T47D (cell line): ENCODE measurements at regions not wholly inside any gene's neighbourhood (a gene's known extent, or its start where the extent isn't known, plus 50 kb on each side); places are given as distances from the start of the nearest gene placed in this dataset.

ENCODE experiments used
- DNase-seq, 2 experiments: peaks; one replicate each; pipeline versions ENCODE4 v3.0.0 to v3.0.0-alpha.2; 2011 to 2012; ENCODE audit warnings: low read depth in 1 of 2, low spot score in 1 of 2
- JUND ChIP-seq: IDR thresholded peaks from 2 replicates; pipeline ENCODE4 v1.6.1; 2012; ENCODE audit warnings: low read depth
- in situ Hi-C: cut with HindIII; loops from 2 replicates; pipeline ENCODE4 v1.10.0; 2016; ENCODE audit warnings: low sequenced_read_pairs, low pct_unique_long_range_greater_than_20kb

DNA sequence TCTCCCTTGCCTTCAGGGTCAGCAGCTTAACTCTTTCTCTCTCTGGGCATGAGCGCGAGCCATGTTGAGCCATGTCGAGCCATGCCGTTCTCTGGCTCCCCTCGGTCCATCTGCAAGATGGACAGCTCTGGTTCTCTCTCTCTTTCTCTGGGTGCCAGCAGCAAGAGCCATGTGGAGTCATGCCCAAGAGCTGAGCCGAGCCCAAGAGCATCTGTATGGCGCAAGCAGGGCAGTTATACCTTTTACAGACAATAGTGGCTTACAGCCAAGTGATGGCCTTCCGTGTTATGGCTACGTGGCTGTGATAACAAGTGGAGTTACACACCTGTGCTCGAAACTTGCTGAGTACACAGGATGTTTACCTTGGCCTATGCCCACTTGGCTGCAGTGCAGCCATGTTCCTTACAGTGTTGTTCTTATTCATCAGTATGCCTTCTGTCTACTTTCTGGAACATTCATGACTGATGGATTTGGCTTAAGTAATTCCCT is 327.7 kb downstream of the GLRX3 start:
- in situ Hi-C loops: no loop called here
- no peak for DNase-seq
- TF ChIP-seq JUND: no peak

DNA sequence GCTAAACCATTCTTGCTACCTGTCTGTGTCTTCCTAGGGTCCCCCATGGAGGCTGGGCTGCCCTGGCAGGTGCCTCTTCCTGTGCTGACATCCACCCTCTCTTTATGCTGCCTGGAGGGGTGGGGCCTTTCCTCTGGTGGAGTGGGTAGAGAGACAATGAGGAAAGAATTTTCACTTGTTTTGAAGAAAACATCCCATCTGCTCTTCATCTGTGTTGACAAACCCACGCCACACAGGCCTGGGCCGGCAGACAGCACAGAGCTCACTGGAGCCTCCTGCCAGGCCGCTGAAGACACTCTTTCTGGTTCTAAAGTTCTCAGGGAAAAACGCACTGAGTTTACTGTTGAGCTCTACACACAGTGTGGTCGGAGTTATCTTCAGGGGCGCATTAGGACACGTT is 328.2 kb downstream of the GLRX3 start:
- in situ Hi-C loops: no loop called here
- DNase-seq: no peak
- TF ChIP-seq JUND: no peak

DNA sequence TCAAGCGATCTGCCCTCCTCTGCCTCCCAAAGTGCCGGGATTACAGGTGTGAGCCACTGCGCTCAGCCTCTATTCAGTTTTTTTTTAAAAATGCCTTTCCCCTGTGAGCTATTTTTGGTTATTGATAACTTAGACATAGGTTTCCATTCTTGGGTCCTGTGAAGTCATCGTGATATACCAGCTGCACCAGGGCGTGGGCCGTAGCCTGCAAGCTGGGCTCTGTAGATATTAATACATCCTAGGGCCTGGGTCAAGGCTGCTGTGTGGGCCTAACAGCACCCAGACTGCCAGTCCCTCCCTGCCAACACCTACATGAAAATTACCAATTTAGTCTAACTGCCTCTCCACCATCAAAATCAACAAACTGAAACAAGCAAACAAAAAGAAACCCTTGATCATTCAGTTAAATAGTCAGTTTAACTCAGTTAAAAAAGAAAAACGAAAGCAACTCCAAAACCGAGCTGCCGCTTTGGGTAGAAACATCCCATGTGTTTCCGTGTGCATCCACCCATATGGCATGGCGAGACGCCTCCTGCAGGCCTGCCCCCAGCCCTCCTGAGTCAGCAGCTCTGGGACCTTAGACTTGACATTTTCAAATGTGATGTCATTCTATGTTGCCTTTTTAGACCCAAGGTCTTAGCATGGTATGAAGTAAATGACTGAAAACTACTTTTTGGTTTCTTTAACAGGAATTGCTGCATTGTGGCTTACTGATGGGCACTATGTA is 330.2 kb downstream of the GLRX3 start:
- no peak for TF ChIP-seq JUND
- in situ Hi-C loops: no loop called here
- no peak for DNase-seq

DNA sequence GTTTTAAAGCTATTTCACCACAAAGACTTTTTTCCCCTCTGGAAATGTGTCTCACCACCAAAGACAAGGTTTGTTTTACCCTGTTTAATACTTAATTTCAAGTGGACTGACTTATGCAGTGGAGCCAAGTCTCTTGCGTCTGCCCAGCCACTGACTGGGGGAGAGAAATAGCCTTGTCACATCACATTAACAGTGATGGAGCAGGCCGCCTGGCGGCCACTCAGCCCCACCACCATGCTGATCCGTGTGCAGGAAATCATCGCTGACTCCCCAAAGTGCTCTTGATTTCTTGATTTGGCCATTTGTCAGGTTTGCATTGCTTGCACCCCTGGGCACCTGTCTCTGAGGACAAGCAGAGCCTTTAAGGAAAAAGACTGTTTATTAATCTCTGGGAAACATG is 334.1 kb downstream of the GLRX3 start:
- in situ Hi-C loops: no loop called here
- TF ChIP-seq JUND: no peak
- DNase-seq: no peak

DNA sequence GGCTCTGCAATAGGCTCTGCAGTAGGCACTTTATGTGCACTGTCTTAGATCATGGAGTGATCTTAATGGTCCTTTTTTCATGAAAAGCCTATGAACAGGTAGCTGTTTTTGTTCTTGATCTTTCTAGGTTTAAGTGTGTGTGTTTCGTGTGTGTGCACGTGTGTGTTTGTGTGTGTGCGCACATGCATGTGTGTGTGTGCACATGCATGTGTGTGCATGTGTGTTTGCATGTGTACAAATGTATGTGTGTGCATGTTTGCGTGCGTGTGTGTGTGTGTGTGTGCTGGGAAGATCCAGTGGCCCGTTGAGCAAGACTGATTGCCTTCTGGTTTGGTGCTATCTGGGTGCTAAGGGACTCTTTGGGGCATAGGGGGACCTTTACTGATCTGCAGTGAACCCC is 334.8 kb downstream of the GLRX3 start:
- no peak for TF ChIP-seq JUND
- in situ Hi-C loops: no loop called here
- no peak for DNase-seq

DNA sequence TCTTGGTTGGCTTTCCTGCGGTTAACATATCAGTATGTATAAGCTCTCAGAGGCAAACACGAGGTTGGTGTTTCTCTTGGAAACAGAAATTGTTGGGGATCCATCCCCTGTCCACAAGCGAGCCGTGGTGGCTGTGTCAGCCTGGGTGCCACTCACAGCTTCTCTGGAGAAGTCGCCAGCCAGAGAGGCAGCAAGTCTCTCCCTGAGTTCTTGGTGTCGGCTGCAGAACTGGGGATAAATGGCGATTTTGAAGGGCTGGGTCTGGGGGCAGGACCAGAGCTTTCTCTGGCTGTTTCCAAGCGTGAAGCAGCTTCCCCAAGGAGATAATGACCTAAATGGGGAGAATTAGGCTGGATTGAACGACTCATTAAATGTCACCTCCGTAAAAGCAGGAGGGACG is 335.3 kb downstream of the GLRX3 start:
- in situ Hi-C loops: no loop called here
- DNase-seq: no peak
- no peak for TF ChIP-seq JUND

DNA sequence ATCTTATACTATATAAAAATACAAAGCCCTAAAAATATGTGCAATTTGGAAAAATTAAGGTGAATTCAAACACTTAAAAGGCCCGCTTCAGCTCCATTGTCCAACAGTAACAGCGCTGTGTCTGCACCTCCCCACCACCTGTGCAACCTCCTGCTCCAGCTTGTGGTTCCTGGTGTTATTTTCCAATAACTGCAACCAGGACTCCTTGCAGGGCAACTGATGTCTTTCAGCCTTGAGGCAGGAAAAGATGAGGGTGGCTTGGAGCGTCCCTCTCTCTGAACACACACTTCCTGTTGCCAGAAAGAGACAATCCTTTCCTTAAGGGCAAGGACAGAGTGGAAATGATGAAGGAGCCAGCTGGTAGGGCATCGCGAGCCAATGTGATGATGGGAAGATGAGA is 336.0 kb downstream of the GLRX3 start:
- no peak for DNase-seq
- no peak for TF ChIP-seq JUND
- in situ Hi-C loops: no loop called here

DNA sequence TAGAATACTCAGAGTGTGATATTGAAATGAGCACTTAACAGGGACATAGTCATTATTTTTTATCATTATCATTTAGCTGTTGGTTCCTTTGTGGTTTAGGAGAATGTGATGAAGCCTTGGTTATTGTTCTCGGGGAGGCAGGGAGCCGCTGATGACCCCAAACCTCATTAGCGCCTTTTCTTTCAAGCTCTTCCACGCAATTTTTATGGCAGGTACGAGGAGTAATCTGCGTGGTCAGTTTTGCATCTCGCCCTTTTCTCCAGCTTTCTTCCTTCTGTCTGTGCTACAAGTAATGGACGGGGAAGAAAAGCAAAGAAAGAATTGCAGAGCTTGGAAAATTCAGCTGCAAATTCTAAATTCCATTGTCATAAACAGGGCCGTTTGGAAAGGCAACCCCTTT is 338.4 kb downstream of the GLRX3 start:
- TF ChIP-seq JUND: no peak
- DNase-seq: no peak
- in situ Hi-C loops: no loop called here

DNA sequence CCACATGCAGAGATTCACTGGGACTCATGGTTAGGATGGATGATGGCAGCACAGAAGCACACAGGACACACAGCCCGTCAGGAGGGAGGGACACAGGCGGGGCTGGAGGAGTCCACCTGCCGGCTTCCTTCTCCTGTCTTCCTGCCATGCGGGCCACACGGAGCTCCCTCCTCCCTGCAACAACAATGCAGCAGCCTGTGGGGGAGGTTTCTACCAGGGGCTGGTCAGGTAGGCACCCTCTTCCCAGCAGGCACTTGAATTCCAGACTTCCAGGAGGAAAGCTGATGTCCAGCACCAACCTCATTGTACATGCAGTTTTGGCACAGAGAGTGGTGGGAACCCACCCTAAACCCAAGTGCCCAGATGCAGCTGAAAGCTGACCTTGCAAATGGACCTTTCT is 341.2 kb downstream of the GLRX3 start:
- in situ Hi-C loops: no loop called here
- DNase-seq: no peak
- TF ChIP-seq JUND: no peak

DNA sequence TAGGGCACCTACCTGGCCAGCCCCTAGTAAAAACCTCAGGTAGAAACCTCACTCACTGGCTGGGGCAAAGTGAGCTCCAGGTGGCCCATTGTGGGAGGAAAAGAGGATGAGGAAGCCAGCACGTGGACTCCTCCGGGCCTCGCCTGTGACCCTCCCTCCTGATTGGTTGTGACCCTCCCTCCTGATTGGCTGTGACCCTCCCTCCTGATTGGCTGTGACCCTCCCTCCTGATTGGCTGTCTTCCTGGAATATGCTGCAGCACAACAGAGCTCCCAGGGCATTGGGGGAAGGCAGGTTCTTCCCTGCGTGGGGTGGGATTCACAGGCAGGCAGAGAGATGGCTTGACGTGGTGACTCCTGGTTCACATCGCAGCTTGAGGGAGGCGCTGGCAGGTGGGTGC is 343.0 kb downstream of the GLRX3 start:
- no peak for DNase-seq
- in situ Hi-C loops: no loop called here
- no peak for TF ChIP-seq JUND

DNA sequence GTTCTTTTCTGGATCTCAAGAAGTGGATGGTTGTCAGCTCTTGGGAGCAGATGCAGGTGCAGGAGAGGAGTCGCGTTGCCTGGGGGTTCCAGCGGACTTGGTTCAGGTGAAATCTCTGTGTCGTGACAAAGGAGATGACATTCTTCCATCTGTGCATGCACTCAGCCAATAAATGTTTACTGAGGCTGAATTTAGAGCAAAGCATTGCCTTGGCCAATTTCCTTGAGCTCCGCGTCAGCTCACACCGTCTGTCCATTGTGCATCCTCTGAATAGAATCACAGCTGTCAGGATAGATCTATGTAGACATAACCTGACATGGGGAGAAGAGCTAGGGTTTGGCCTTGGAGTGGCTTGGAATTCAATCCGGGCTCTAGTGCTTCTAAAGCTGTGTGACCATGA is 343.7 kb downstream of the GLRX3 start:
- no peak for DNase-seq
- in situ Hi-C loops: no loop called here

DNA sequence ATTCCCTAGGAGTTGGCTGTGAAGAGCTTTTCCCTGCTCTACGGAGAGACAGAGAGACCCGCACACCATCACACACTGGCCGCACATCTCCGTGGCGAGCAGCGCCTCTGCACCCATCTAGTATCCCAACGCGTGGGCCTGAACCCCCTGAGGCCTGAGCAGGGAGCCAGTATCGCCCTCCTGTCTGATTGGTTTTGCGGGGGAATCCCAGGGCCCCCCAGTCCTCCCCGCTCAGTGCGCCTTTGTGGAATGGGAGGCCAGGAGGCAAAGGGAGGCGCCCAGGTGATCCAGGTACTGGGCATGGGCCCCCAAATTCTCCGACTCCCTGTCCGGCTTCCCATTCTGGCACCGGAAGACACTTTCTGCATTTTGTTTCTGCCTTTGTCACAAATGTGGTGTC is 344.3 kb downstream of the GLRX3 start:
- in situ Hi-C loops: no loop called here
- TF ChIP-seq JUND: no peak
- no peak for DNase-seq

More for the DNA sequence above, 343.7 kb downstream of the GLRX3 start:
- no peak for TF ChIP-seq JUND

DNA sequence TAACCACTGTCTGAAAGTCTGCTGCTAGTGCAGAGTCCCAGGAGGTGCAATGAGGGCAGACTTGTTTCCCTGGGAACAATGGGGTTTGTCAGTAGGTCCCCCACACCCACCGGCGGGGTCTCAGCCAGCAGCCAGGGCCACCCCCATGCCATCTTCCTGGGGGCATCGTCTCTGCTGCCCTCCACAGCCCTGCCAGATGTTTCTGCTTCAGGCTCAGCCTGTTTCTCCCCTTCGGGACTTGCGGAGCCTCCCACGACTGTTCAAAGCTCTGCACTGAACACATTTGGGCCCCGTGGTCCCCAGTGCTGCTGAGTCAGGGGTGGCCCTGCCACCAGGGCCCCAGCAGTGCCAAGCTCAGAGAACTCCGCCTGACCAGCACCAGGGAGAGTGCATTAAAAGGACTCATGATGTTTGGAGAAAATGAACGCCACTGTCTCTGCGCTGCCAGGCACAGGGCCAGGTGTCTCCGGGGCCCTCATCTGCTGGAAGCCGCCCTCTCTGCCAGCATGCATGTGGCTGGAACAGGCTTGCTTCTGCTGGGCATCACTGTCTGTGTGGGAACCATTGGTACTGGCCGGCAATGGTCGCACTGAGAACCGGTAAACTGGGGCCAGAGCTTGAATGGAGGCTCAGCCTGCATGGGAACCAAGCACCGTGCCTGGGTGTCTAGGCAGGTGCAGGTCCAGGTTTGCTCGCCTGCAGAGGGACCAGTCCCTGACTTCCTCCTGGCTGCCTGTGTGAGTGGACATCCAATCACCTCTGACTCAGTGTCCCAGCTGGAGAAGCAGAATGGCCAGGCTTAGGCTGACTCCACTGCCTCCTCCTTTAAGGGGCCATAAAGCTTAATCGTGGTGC is 345.1 kb downstream of the GLRX3 start:
- no peak for TF ChIP-seq JUND
- no peak for DNase-seq
- in situ Hi-C loops: no loop called here

DNA sequence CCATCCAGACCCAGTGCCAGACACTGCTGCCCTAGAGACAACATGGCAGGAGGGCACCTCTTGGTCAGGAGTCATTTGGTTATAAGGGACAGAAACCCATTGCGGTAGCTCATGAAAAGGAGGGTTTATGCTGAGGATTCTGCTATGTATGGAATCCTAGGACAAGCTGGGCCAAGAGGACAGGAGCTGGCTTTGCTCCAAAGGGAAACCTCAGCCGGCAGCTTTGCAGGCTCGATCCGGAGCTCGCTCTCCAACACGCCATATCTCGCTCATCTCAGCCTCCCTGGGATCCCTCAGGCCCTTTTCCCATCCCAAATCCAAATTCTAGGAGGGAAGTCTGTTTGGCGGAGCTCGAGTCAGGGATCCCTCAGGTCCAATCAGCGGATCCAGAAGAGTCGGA is 345.7 kb downstream of the GLRX3 start:
- in situ Hi-C loops: no loop called here
- no peak for DNase-seq
- no peak for TF ChIP-seq JUND
